OCI-LY3 (cell line): ENCODE measurements at regions not wholly inside any gene's neighbourhood (a gene's known extent, or its start where the extent isn't known, plus 50 kb on each side); places are given as distances from the start of the nearest gene placed in this dataset.

Source experiments
- H2AFZ ChIP-seq: fragments of 200-600, 300-600 bp; shearing (Covaris generic); 2 replicates; pipeline ENCODE4 v1.6.0; 2014; ENCODE audit warnings: antibody characterized with exemption, low read depth, low read length
- H3K27ac ChIP-seq: fragments of 200-600, 300-600 bp; sonication (generic); 2 replicates; pipeline ENCODE4 v1.5.1; 2014; ENCODE audit warnings: mild to moderate bottlenecking, low read length, moderate library complexity, mixed read lengths
- H3K27me3 ChIP-seq: fragments of 200-600, 300-600 bp; sonication (generic); 2 replicates; pipeline ENCODE4 v1.6.1; 2014; ENCODE audit warnings: low read depth, low read length, mixed read lengths
- H3K36me3 ChIP-seq: fragments of 200-600, 300-600 bp; sonication (generic); replicated peaks from 2 replicates; pipeline ENCODE3; 2014; ENCODE audit warnings: low read depth, low read length, mixed read lengths
- H3K4me1 ChIP-seq: fragments of 300-600, 200-600 bp; sonication (generic); 2 replicates; pipeline ENCODE4 v1.6.1; 2014; ENCODE audit warnings: low read length, mixed read lengths
- H3K4me2 ChIP-seq: fragments of 200-600, 300-600 bp; sonication (generic); 2 replicates; pipeline ENCODE4 v1.6.1; 2014; ENCODE audit warnings: low read length, mixed read lengths
- H3K4me3 ChIP-seq: fragments of 300-600, 200-600 bp; sonication (generic); 2 replicates; pipeline ENCODE4 v1.5.1; 2014; ENCODE audit warnings: antibody characterized with exemption, mild to moderate bottlenecking, low read length, moderate library complexity
- H3K79me2 ChIP-seq: fragments of 300-600, 200-600 bp; shearing (Covaris generic); 2 replicates; pipeline ENCODE4 v1.6.1; 2014; ENCODE audit warnings: mild to moderate bottlenecking, low read length, mixed read lengths
- H3K9ac ChIP-seq: fragments of 300-600, 200-600 bp; shearing (Covaris generic); 2 replicates; pipeline ENCODE4 v1.6.0; 2014; ENCODE audit warnings: mild to moderate bottlenecking, low read length, moderate library complexity
- H3K9me3 ChIP-seq: fragments of 200-600, 300-600 bp; shearing (Covaris generic); 2 replicates; pipeline ENCODE4 v1.6.1; 2014; ENCODE audit warnings: low read length, mixed read lengths; ENCODE audit not compliant: insufficient read depth
- H4K20me1 ChIP-seq: fragments of 200-600, 300-600 bp; sonication (generic); 2 replicates; pipeline ENCODE4 v1.6.1; 2016; ENCODE audit warnings: low read length, mixed read lengths; ENCODE audit not compliant: insufficient read depth
- EZH2phosphoT487 ChIP-seq: fragments of 200-600 bp; shearing (Covaris generic); IDR thresholded peaks from 2 replicates; pipeline ENCODE4 v1.6.1; 2018; ENCODE audit warnings: antibody characterized with exemption, mixed run types, low read depth
- TF ChIP-seq, protein P1 (sequence below): fragments of 200-600, 300-600 bp; sonication (generic); IDR thresholded peaks from 2 replicates; pipeline ENCODE4 v1.5.1; 2014; ENCODE audit warnings: antibody characterized with exemption, low read length, low read depth

GRCh38 chr3:178392511-178392926 is 143.7 kb upstream of the KCNMB2 start:
- Histone ChIP-seq H3K9ac (no peak overlapping the region), H3K4me1 (peaks cover 13% of the 10 kb centered on the region), H2AFZ (no peak overlapping the region), H3K4me3 (no peak overlapping the region), H3K36me3 (no peaks in the 10 kb centered on the region), H3K27me3 (no peaks in the 10 kb centered on the region), H3K79me2 (no peaks in the 10 kb centered on the region), H3K9me3 (no peaks in the 10 kb centered on the region), H3K27ac (no peak overlapping the region), H4K20me1 (no peaks in the 10 kb centered on the region), H3K4me2 (peak overlapping the region; percentile 22; the same call in 1 of the 2 replicates)
- TF ChIP-seq, protein P1, sequence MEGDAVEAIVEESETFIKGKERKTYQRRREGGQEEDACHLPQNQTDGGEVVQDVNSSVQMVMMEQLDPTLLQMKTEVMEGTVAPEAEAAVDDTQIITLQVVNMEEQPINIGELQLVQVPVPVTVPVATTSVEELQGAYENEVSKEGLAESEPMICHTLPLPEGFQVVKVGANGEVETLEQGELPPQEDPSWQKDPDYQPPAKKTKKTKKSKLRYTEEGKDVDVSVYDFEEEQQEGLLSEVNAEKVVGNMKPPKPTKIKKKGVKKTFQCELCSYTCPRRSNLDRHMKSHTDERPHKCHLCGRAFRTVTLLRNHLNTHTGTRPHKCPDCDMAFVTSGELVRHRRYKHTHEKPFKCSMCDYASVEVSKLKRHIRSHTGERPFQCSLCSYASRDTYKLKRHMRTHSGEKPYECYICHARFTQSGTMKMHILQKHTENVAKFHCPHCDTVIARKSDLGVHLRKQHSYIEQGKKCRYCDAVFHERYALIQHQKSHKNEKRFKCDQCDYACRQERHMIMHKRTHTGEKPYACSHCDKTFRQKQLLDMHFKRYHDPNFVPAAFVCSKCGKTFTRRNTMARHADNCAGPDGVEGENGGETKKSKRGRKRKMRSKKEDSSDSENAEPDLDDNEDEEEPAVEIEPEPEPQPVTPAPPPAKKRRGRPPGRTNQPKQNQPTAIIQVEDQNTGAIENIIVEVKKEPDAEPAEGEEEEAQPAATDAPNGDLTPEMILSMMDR = no peak
- TF ChIP-seq EZH2phosphoT487 = no peak

GRCh38 chr3:178393146-178393545 is 143.1 kb upstream of the KCNMB2 start:
- Histone ChIP-seq H3K4me2 (peak overlapping the region; percentile 22), H3K4me3 (no peak overlapping the region), H3K27me3 (no peaks in the 10 kb centered on the region), H3K79me2 (no peaks in the 10 kb centered on the region), H3K36me3 (no peaks in the 10 kb centered on the region), H3K27ac (no peak overlapping the region), H3K9ac (no peak overlapping the region), H4K20me1 (no peaks in the 10 kb centered on the region), H2AFZ (no peak overlapping the region), H3K4me1 (peaks cover 13% of the 10 kb centered on the region), H3K9me3 (no peaks in the 10 kb centered on the region)
- TF ChIP-seq, protein P1 = no peak
- no peak for TF ChIP-seq EZH2phosphoT487

GRCh38 chr3:178393824-178394223 is 142.4 kb upstream of the KCNMB2 start:
- no peak overlapping the region for H3K9ac ChIP-seq
- H3K36me3 ChIP-seq = no peaks in the 10 kb centered on the region
- H3K27ac ChIP-seq = no peak overlapping the region
- H3K4me1 ChIP-seq = peaks cover 13% of the 10 kb centered on the region
- H3K4me2 ChIP-seq = no peak overlapping the region
- H3K9me3 ChIP-seq = no peaks in the 10 kb centered on the region
- H3K4me3 ChIP-seq = no peak overlapping the region
- no peaks in the 10 kb centered on the region for H4K20me1 ChIP-seq
- no peaks in the 10 kb centered on the region for H3K79me2 ChIP-seq
- no peak for TF ChIP-seq EZH2phosphoT487
- TF ChIP-seq, protein P1 = no peak
- no peak overlapping the region for H2AFZ ChIP-seq
- no peaks in the 10 kb centered on the region for H3K27me3 ChIP-seq

GRCh38 chr3:178396318-178396717 is 139.9 kb upstream of the KCNMB2 start:
- Histone ChIP-seq H3K4me3 (no peak overlapping the region), H3K27me3 (no peaks in the 10 kb centered on the region), H3K27ac (no peak overlapping the region), H3K36me3 (no peaks in the 10 kb centered on the region), H3K79me2 (no peaks in the 10 kb centered on the region), H4K20me1 (no peaks in the 10 kb centered on the region), H3K9me3 (no peaks in the 10 kb centered on the region), H3K9ac (no peak overlapping the region), H3K4me1 (peaks cover 13% of the 10 kb centered on the region), H2AFZ (no peak overlapping the region), H3K4me2 (no peak overlapping the region)
- no peak for TF ChIP-seq EZH2phosphoT487
- TF ChIP-seq, protein P1 = no peak
